CD14-positive monocyte (primary cell): ENCODE measurements at regions not wholly inside any gene's neighbourhood (a gene's known extent, or its start where the extent isn't known, plus 50 kb on each side); places are given as distances from the start of the nearest gene placed in this dataset.

Experiments used
- DNase-seq, 3 donors: peaks; one replicate each; pipeline ENCODE4 v3.0.0-alpha.2; 2011 to 2022
- H2AFZ ChIP-seq: 2 replicates; pipeline ENCODE4 v1.6.0; 2012; ENCODE audit warnings: mild to moderate bottlenecking, low read depth, low read length, inconsistent platforms; ENCODE audit not compliant: insufficient read depth, poor library complexity, severe bottlenecking
- H3K27ac ChIP-seq, 2 donors: 1 replicate in 1 of 2; 2 replicates in 1 of 2; pipeline ENCODE4 v1.5.1; 2012 to 2013; ENCODE audit warnings: low read length in 2 of 2, control low read depth in 1 of 2, inconsistent platforms in 1 of 2, low read depth in 1 of 2, mild to moderate bottlenecking in 1 of 2
- H3K27me3 ChIP-seq, 2 donors: one replicate each; pipeline versions ENCODE4 v1.6.0 to v1.6.1; 2011 to 2013; ENCODE audit warnings: low read length in 2 of 2; ENCODE audit not compliant: control insufficient read depth in 2 of 2, insufficient read depth in 2 of 2
- H3K36me3 ChIP-seq, 2 donors: replicated peaks in 1 of 2; 1 replicate in 1 of 2; 2 replicates in 1 of 2; pipeline versions ENCODE4 v1.5.1 to v1.6.1; 2012 to 2013; ENCODE audit warnings: low read length in 2 of 2, control low read depth in 1 of 2, inconsistent platforms in 1 of 2, mild to moderate bottlenecking in 1 of 2; ENCODE audit not compliant: insufficient read depth in 2 of 2, control insufficient read depth in 1 of 2
- H3K4me1 ChIP-seq, 2 donors: 1 replicate in 1 of 2; 2 replicates in 1 of 2; pipeline versions ENCODE4 v1.5.1 to v1.6.1; 2012 to 2013; ENCODE audit warnings: low read length in 2 of 2, control low read depth in 1 of 2, inconsistent platforms in 1 of 2, mild to moderate bottlenecking in 1 of 2, moderate library complexity in 1 of 2; ENCODE audit not compliant: insufficient read depth in 2 of 2, control insufficient read depth in 1 of 2
- H3K4me2 ChIP-seq: replicated peaks from 2 replicates; pipeline ENCODE3; 2012; ENCODE audit warnings: low read length, moderate library complexity, mild to moderate bottlenecking; ENCODE audit not compliant: poor library complexity, severe bottlenecking; ENCODE audit errors: extremely low read depth
- H3K4me3 ChIP-seq, 3 experiments: fragments of 200-600 bp in 1 of 3; sonication (generic) in 1 of 3; replicated peaks in 1 of 3; 1 replicate in 2 of 3; 2 replicates in 1 of 3; pipeline ENCODE4 v1.5.1; 2011 to 2013; ENCODE audit warnings: low read length in 3 of 3, mild to moderate bottlenecking in 3 of 3, control low read depth in 2 of 3, low read depth in 2 of 3, inconsistent platforms in 1 of 3, moderate library complexity in 1 of 3
- H3K79me2 ChIP-seq: 2 replicates; pipeline ENCODE4 v1.6.0; 2012; ENCODE audit warnings: mild to moderate bottlenecking, control low read depth, inconsistent platforms, low read length, moderate library complexity; ENCODE audit not compliant: insufficient read depth
- H3K9ac ChIP-seq: 2 replicates; pipeline ENCODE4 v1.6.0; 2017; ENCODE audit warnings: low read length, mild to moderate bottlenecking; ENCODE audit not compliant: insufficient read depth, poor library complexity, severe bottlenecking
- H3K9me3 ChIP-seq, 2 donors: replicated peaks in 1 of 2; 1 replicate in 1 of 2; 2 replicates in 1 of 2; pipeline versions ENCODE4 v1.5.1 to v1.6.1; 2012 to 2013; ENCODE audit warnings: low read length in 2 of 2, control low read depth in 1 of 2; ENCODE audit not compliant: control insufficient read depth in 1 of 2, insufficient read depth in 1 of 2
- H4K20me1 ChIP-seq: 2 replicates; pipeline ENCODE4 v1.6.0; 2012; ENCODE audit warnings: mild to moderate bottlenecking, low read length, control low read depth, moderate library complexity; ENCODE audit not compliant: insufficient read depth
- H3K27ac Mint-ChIP-seq, 7 donors: one replicate each; pipeline ENCODE4 v1.8.0; 2020; ENCODE audit warnings: mild to moderate bottlenecking in 7 of 7, mixed read lengths in 7 of 7, moderate library complexity in 6 of 7, inconsistent platforms in 2 of 7
- H3K27me3 Mint-ChIP-seq, 3 donors: one replicate each; pipeline ENCODE4 v1.8.0; 2021 to 2022; ENCODE audit warnings: low read depth in 3 of 3, mild to moderate bottlenecking in 3 of 3, mixed read lengths in 3 of 3, moderate library complexity in 3 of 3, inconsistent platforms in 1 of 3
- H3K36me3 Mint-ChIP-seq, 2 donors: one replicate each; pipeline ENCODE4 v1.8.0; 2020; ENCODE audit warnings: mixed read lengths in 2 of 2, inconsistent platforms in 1 of 2, mild to moderate bottlenecking in 1 of 2
- H3K4me1 Mint-ChIP-seq: one replicate; pipeline ENCODE4 v1.8.0; 2020; ENCODE audit warnings: mild to moderate bottlenecking, mixed read lengths
- H3K4me3 Mint-ChIP-seq, 2 donors: one replicate each; pipeline ENCODE4 v1.8.0; 2020; ENCODE audit warnings: mild to moderate bottlenecking in 2 of 2, mixed read lengths in 2 of 2, moderate library complexity in 1 of 2
- H3K9me3 Mint-ChIP-seq, 7 donors: one replicate each; pipeline ENCODE4 v1.8.0; 2020 to 2022; ENCODE audit warnings: mixed read lengths in 7 of 7, mild to moderate bottlenecking in 6 of 7, moderate library complexity in 6 of 7, inconsistent platforms in 2 of 7
- CTCF ChIP-seq: fragments of 200-600 bp; IDR thresholded peaks from one replicate; pipeline ENCODE4 v1.8.0; 2022; ENCODE audit warnings: antibody characterized with exemption, mild to moderate bottlenecking
- WGBS: methylation state at CpG from one replicate; pipeline ENCODE4 v1.1.5; 2013; ENCODE audit warnings: missing lambda C conversion rate; ENCODE audit not compliant: insufficient coverage; 5-methylcytosine and 5-hydroxymethylcytosine counted together
- intact Hi-C, 2 donors: fragments of 100-400 bp; cut with micrococcal nuclease; formaldehyde crosslinking; loops; one replicate each; pipeline versions ENCODE4 v1.15.0 to v1.15.1; 2023

GRCh38 chrX:79477691-79478090 is 110.6 kb upstream of the ITM2A start:
- Histone ChIP-seq H2AFZ (no peak overlapping the region), H3K9ac (no peak overlapping the region), H3K27ac (no peak overlapping the region), H3K27me3 (no peaks in the 10 kb centered on the region), H3K9me3 (peaks cover 0 to 3% of the 10 kb centered on the region in 2 donors), H3K4me3 (no peak overlapping the region), H4K20me1 (no peaks in the 10 kb centered on the region), H3K4me2 (no peak overlapping the region), H3K36me3 (no peaks in the 10 kb centered on the region), H3K79me2 (no peaks in the 10 kb centered on the region), H3K4me1 (no peaks in the 10 kb centered on the region)
- Mint-ChIP-seq H3K9me3 (peaks cover 0 to 3% (median under 1%) of the 10 kb centered on the region in 7 donors), H3K36me3 (no peaks in the 10 kb centered on the region), H3K27me3 (peaks cover 0 to 1% (median 0%) of the 10 kb centered on the region in 3 donors), H3K4me1 (no peaks in the 10 kb centered on the region), H3K27ac (no peak overlapping the region), H3K4me3 (no peak overlapping the region)
- no peak for TF ChIP-seq CTCF
- intact Hi-C loops = no loop called here
- DNase-seq = no peak
- WGBS = no CpG with 5 or more reads among the region's 3 CpGs

GRCh38 chrX:79466636-79467035 is 99.5 kb upstream of the ITM2A start:
- TF ChIP-seq CTCF = no peak
- H3K36me3 ChIP-seq = no peaks in the 10 kb centered on the region
- no peak overlapping the region for H2AFZ ChIP-seq
- H3K36me3 Mint-ChIP-seq = no peaks in the 10 kb centered on the region
- H3K27ac Mint-ChIP-seq = no peak overlapping the region
- intact Hi-C loops = no loop called here
- no peaks in the 10 kb centered on the region for H3K79me2 ChIP-seq
- H3K4me3 Mint-ChIP-seq = no peak overlapping the region
- no peaks in the 10 kb centered on the region for H3K4me1 Mint-ChIP-seq
- H3K9me3 Mint-ChIP-seq = peaks cover 0 to 4% (median 0%) of the 10 kb centered on the region in 7 donors
- no peak overlapping the region for H3K4me3 ChIP-seq
- no peak overlapping the region for H3K9ac ChIP-seq
- no peak overlapping the region for H3K4me2 ChIP-seq
- no peaks in the 10 kb centered on the region for H3K4me1 ChIP-seq
- no peak for DNase-seq
- H4K20me1 ChIP-seq = no peaks in the 10 kb centered on the region
- peaks cover 0 to 3% (median 0%) of the 10 kb centered on the region in 3 donors for H3K27me3 Mint-ChIP-seq
- no peak overlapping the region for H3K27ac ChIP-seq
- peaks cover 0 to 4% of the 10 kb centered on the region in 2 donors for H3K9me3 ChIP-seq
- H3K27me3 ChIP-seq = no peaks in the 10 kb centered on the region
